ENCODE measurements at regions not wholly inside any gene's neighbourhood (a gene's known extent, or its start where the extent isn't known, plus 50 kb on each side); places are given as distances from the start of the nearest gene placed in this dataset.

- TF ChIP-seq CTCF (conservative IDR thresholded peaks at IDR 0.05 in 1 of 2, IDR thresholded peaks at IDR 0.05 in 1 of 2; ENCODE audit: low read depth in 1 of 2, low read length in 2 of 2) (no peak), EZH2 (IDR thresholded peaks at IDR 0.05; ENCODE audit: low read length, missing control alignments) (no peak)
These were observed 566.6 kb downstream of the PSAT1 start for GRCh38 chr9:78863531-78863930.
